ENCODE measurements at regions not wholly inside any gene's neighbourhood (a gene's known extent, or its start where the extent isn't known, plus 50 kb on each side); places are given as distances from the start of the nearest gene placed in this dataset.

GRCh38 chr6:170051229-170052172, 239.4 kb downstream of the DLL1 start:
- Histone ChIP-seq H3K27ac (ENCODE audit: insufficient read depth, low read length, poor library complexity, severe bottlenecking) (no peak overlapping the region), H3K36me3 (ENCODE audit: control insufficient read depth, insufficient read depth, low read length) (no peaks in the 10 kb centered on the region), H3K4me1 (ENCODE audit: control insufficient read depth, insufficient read depth, low read length, poor library complexity, severe bottlenecking) (no peaks in the 10 kb centered on the region), H3K27me3 (ENCODE audit: control insufficient read depth, insufficient read depth, low read length) (no peaks in the 10 kb centered on the region), H3K9me3 (ENCODE audit: control insufficient read depth in 2 of 2, low read length in 2 of 2) (no peaks in the 10 kb centered on the region), H3K4me3 (ENCODE audit: low read depth, low read length) (no peak overlapping the region)
- DNase-seq (no peak), ATAC-seq (ENCODE audit: low read depth in 2 of 2) (no peak)
- H3K36me3 Mint-ChIP-seq = no peaks in the 10 kb centered on the region
- no peak overlapping the region for H3K4me3 Mint-ChIP-seq
- H3K27ac Mint-ChIP-seq = no peak overlapping the region
- H3K27me3 Mint-ChIP-seq = peaks cover 4% of the 10 kb centered on the region
- H3K9me3 Mint-ChIP-seq = peaks cover 0 to 4% (median 0%) of the 10 kb centered on the region in 7 donors
- peaks cover 0 to 1% (median 0%) of the 10 kb centered on the region in 4 donors for H3K4me1 Mint-ChIP-seq

GRCh38 chr6:170050591-170051041, 240.3 kb downstream of the DLL1 start:
- H3K27ac Mint-ChIP-seq = no peak overlapping the region
- no peaks in the 10 kb centered on the region for H3K9me3 ChIP-seq (ENCODE audit: control insufficient read depth in 2 of 2, low read length in 2 of 2)
- no peaks in the 10 kb centered on the region for H3K36me3 ChIP-seq (ENCODE audit: control insufficient read depth, insufficient read depth, low read length)
- no peaks in the 10 kb centered on the region for H3K27me3 ChIP-seq (ENCODE audit: control insufficient read depth, insufficient read depth, low read length)
- H3K4me3 Mint-ChIP-seq = no peak overlapping the region
- H3K36me3 Mint-ChIP-seq = no peaks in the 10 kb centered on the region
- peaks cover 0 to 4% (median 0%) of the 10 kb centered on the region in 7 donors for H3K9me3 Mint-ChIP-seq
- peaks cover 0 to 3% (median 0%) of the 10 kb centered on the region in 4 donors for H3K4me1 Mint-ChIP-seq
- peaks cover 4% of the 10 kb centered on the region for H3K27me3 Mint-ChIP-seq
- DNase-seq (no peak), ATAC-seq (ENCODE audit: low read depth in 2 of 2) (no peak)
- no peak overlapping the region for H3K4me3 ChIP-seq (ENCODE audit: low read depth, low read length)
- no peaks in the 10 kb centered on the region for H3K4me1 ChIP-seq (ENCODE audit: control insufficient read depth, insufficient read depth, low read length, poor library complexity, severe bottlenecking)
- H3K27ac ChIP-seq (ENCODE audit: insufficient read depth, low read length, poor library complexity, severe bottlenecking) = no peak overlapping the region

DNA sequence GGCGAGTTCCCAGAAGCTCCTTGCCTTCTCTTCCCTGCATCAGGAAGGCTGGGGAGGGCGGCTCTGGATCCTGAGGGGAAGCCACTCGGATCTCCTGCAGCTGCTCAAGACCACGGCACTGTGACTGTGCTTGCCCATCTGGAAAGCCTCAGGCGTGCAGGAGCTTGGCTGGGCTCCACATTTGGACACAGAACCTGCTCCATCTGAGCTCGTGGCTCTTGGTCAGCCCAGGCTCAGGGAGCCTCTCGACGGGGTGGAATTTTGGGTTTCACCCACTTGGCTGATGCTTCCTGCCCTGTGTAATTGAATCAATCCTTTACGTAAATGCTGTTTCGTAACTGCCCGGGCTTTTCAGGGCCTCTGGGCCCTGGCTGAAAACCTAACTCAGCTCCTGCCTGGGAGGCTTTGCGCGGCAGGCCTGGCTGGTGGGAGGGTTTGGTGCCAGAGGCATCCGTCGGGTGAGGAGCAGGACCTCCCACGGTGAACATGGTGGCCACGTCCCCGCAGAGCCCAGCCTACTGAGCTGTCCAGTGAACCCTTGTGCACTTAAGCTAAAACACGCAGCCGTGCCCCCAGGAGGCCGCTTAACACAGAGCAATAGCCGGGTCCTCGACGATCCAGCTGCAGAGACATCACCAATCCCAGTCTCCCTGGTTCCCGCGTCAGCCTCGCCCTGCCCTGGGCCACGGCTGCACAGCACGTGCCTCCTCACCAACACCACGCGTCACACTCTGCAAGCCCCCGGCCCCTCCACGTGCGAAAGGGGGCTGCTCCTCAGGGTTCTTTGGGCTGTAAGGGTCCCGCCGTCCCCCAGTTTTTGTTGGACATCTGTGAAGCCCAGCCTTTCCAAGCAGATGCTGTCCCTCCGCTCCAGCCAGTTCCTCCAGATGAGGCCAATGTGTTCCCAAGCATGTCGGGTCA, 241.0 kb downstream of the DLL1 start:
- no peak overlapping the region for H3K4me3 Mint-ChIP-seq

DNA sequence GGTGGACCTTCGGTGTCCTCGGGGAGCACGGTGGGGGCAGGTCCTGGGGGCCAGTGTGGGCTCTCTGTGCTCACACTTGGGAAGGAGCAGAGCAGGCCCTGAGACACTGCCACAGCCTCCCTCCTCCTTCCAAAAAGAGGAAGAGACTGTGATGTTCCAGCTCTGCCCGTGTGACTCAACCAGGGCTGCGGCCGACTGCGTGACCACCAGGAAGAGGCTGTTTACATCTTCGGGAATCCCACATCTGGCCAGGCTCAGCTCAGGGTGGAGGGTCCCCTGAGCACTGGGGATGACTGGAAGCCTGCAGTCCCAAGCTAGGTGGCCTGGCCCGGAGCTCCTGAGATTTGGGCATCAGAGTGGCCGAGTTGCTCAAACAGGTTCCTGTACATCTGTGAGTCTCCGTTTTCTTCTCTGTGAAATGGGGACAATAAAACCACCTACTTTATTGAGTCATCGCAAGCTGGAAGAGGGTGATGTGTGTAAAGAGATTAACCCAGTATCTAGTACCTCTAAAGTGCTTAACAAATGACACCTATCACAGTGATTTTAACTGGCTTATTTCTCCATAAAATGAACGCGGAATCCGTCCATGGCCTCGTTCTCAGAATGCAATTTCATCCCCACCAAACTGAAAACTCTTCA, 242.1 kb downstream of the DLL1 start:
- DNase-seq (no peak), ATAC-seq (ENCODE audit: low read depth in 2 of 2) (peak in 1 of 2 donors; percentile 23)
- Histone ChIP-seq H3K9me3 (ENCODE audit: control insufficient read depth in 2 of 2, low read length in 2 of 2) (no peaks in the 10 kb centered on the region), H3K27ac (ENCODE audit: insufficient read depth, low read length, poor library complexity, severe bottlenecking) (no peak overlapping the region), H3K4me1 (ENCODE audit: control insufficient read depth, insufficient read depth, low read length, poor library complexity, severe bottlenecking) (no peaks in the 10 kb centered on the region), H3K4me3 (ENCODE audit: low read depth, low read length) (no peak overlapping the region), H3K27me3 (ENCODE audit: control insufficient read depth, insufficient read depth, low read length) (no peaks in the 10 kb centered on the region), H3K36me3 (ENCODE audit: control insufficient read depth, insufficient read depth, low read length) (no peaks in the 10 kb centered on the region)
- H3K4me3 Mint-ChIP-seq = no peak overlapping the region
- no peaks in the 10 kb centered on the region for H3K36me3 Mint-ChIP-seq
- H3K27me3 Mint-ChIP-seq = peaks cover 4% of the 10 kb centered on the region
- H3K4me1 Mint-ChIP-seq = peaks cover 0 to 3% (median 0%) of the 10 kb centered on the region in 4 donors
- H3K27ac Mint-ChIP-seq = no peak overlapping the region
- H3K9me3 Mint-ChIP-seq = peaks cover 0 to 4% (median 0%) of the 10 kb centered on the region in 7 donors

More for the DNA sequence above, 241.0 kb downstream of the DLL1 start:
- Histone ChIP-seq H3K9me3 (ENCODE audit: control insufficient read depth in 2 of 2, low read length in 2 of 2) (no peaks in the 10 kb centered on the region), H3K4me3 (ENCODE audit: low read depth, low read length) (no peak overlapping the region), H3K4me1 (ENCODE audit: control insufficient read depth, insufficient read depth, low read length, poor library complexity, severe bottlenecking) (no peaks in the 10 kb centered on the region), H3K27ac (ENCODE audit: insufficient read depth, low read length, poor library complexity, severe bottlenecking) (no peak overlapping the region), H3K27me3 (ENCODE audit: control insufficient read depth, insufficient read depth, low read length) (no peaks in the 10 kb centered on the region), H3K36me3 (ENCODE audit: control insufficient read depth, insufficient read depth, low read length) (no peaks in the 10 kb centered on the region)
- H3K27me3 Mint-ChIP-seq = peaks cover 4% of the 10 kb centered on the region
- DNase-seq = no peak
- no peaks in the 10 kb centered on the region for H3K36me3 Mint-ChIP-seq
- peaks cover 0 to 3% (median 0%) of the 10 kb centered on the region in 4 donors for H3K4me1 Mint-ChIP-seq
- no peak for ATAC-seq (ENCODE audit: low read depth in 2 of 2)
- H3K9me3 Mint-ChIP-seq = peaks cover 0 to 4% (median 0%) of the 10 kb centered on the region in 7 donors
- no peak overlapping the region for H3K27ac Mint-ChIP-seq

DNA sequence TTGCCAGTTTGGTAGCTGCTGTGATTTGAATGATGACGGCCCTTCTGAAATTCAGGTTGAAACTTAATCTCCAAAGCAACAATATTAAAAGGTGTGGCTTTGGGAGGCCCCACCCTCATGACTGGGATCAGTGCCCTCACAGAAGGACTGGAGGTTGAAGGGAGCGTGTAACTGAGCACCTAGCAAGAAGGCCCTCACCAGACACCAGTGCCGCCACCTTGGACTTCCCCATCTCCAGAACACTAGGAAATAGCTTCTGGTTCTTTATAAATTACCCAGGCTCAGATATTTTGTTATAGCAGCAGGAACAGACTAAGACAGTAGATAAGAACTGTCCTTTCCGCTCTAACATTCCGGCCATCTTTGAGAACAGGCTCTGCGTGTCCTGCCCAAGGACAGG, 243.1 kb downstream of the DLL1 start:
- H3K4me3 ChIP-seq (ENCODE audit: low read depth, low read length) = no peak overlapping the region
- H3K36me3 ChIP-seq (ENCODE audit: control insufficient read depth, insufficient read depth, low read length) = no peaks in the 10 kb centered on the region
- peaks cover 0 to 4% (median 0%) of the 10 kb centered on the region in 7 donors for H3K9me3 Mint-ChIP-seq
- H3K27me3 Mint-ChIP-seq = peaks cover 4% of the 10 kb centered on the region
- no peaks in the 10 kb centered on the region for H3K27me3 ChIP-seq (ENCODE audit: control insufficient read depth, insufficient read depth, low read length)
- DNase-seq = no peak
- no peak for ATAC-seq (ENCODE audit: low read depth in 2 of 2)
- no peak overlapping the region for H3K27ac ChIP-seq (ENCODE audit: insufficient read depth, low read length, poor library complexity, severe bottlenecking)
- H3K4me1 ChIP-seq (ENCODE audit: control insufficient read depth, insufficient read depth, low read length, poor library complexity, severe bottlenecking) = no peaks in the 10 kb centered on the region
- peaks cover 0 to 3% (median 0%) of the 10 kb centered on the region in 4 donors for H3K4me1 Mint-ChIP-seq
- no peak overlapping the region for H3K4me3 Mint-ChIP-seq
- no peaks in the 10 kb centered on the region for H3K36me3 Mint-ChIP-seq
- H3K9me3 ChIP-seq (ENCODE audit: control insufficient read depth in 2 of 2, low read length in 2 of 2) = no peaks in the 10 kb centered on the region
- no peak overlapping the region for H3K27ac Mint-ChIP-seq

GRCh38 chr6:170046791-170047626, 243.9 kb downstream of the DLL1 start:
- H3K27me3 ChIP-seq (ENCODE audit: control insufficient read depth, insufficient read depth, low read length) = no peaks in the 10 kb centered on the region
- no peaks in the 10 kb centered on the region for H3K4me1 ChIP-seq (ENCODE audit: control insufficient read depth, insufficient read depth, low read length, poor library complexity, severe bottlenecking)
- no peaks in the 10 kb centered on the region for H3K36me3 Mint-ChIP-seq
- peaks cover 0 to 3% (median 0%) of the 10 kb centered on the region in 4 donors for H3K4me1 Mint-ChIP-seq
- DNase-seq = no peak
- no peak overlapping the region for H3K4me3 Mint-ChIP-seq
- no peaks in the 10 kb centered on the region for H3K36me3 ChIP-seq (ENCODE audit: control insufficient read depth, insufficient read depth, low read length)
- H3K4me3 ChIP-seq (ENCODE audit: low read depth, low read length) = no peak overlapping the region
- ATAC-seq (ENCODE audit: low read depth in 2 of 2) = no peak
- no peak overlapping the region for H3K27ac ChIP-seq (ENCODE audit: insufficient read depth, low read length, poor library complexity, severe bottlenecking)
- no peaks in the 10 kb centered on the region for H3K9me3 ChIP-seq (ENCODE audit: control insufficient read depth in 2 of 2, low read length in 2 of 2)
- H3K27ac Mint-ChIP-seq = peak overlapping the region in 1 of 3 donors; percentile 38
- peaks cover 0 to 4% (median 0%) of the 10 kb centered on the region in 7 donors for H3K9me3 Mint-ChIP-seq
- peaks cover 4% of the 10 kb centered on the region for H3K27me3 Mint-ChIP-seq
